Panc1 (cell line): ENCODE measurements at regions not wholly inside any gene's neighbourhood (a gene's known extent, or its start where the extent isn't known, plus 50 kb on each side); places are given as distances from the start of the nearest gene placed in this dataset.

ENCODE experiments used
- ATAC-seq: fragments of 200-7000 bp; cut with Tn5 transposase; 2 replicates; pipeline ENCODE4 v1.9.1; 2020; ENCODE audit warnings: mild to moderate bottlenecking, moderate library complexity
- BruUV-seq: library from RNA; stranded (reverse); fragments of 400-500 nt; replicated peaks from 2 replicates; lab custom pipeline; 2021; lab: Mats Ljungman, UMichigan
- CTCF ChIA-PET: fragments of 300-600 bp; sonication (Branson Sonifier 250); formaldehyde crosslinking; loops from one replicate; lab custom pipeline; 2022; ENCODE audit warnings: antibody characterized with exemption; lab: Charles Lee
- POLR2A ChIA-PET: fragments of 300-600 bp; sonication (Branson Sonifier 250); formaldehyde crosslinking; loops from one replicate; lab custom pipeline; 2022; ENCODE audit warnings: antibody characterized with exemption; lab: Charles Lee
- DNase-seq: peaks from one replicate; pipeline ENCODE4 v3.0.0-alpha.2; 2010; ENCODE audit warnings: low read depth, low spot score
- H3K27ac ChIP-seq: 2 replicates; pipeline ENCODE4 v1.5.1; 2011; ENCODE audit warnings: mild to moderate bottlenecking, low read length, inconsistent platforms
- H3K27me3 ChIP-seq: fragments of 200-500 bp; sonication (Bioruptor generic); 2 replicates; pipeline ENCODE4 v1.6.0; 2014; ENCODE audit warnings: low read length, inconsistent platforms; ENCODE audit not compliant: control insufficient read depth, insufficient read depth
- H3K36me3 ChIP-seq: fragments of 200-500 bp; sonication (Bioruptor generic); 2 replicates; pipeline ENCODE4 v1.5.1; 2014; ENCODE audit warnings: inconsistent platforms, mild to moderate bottlenecking, low read length, moderate library complexity; ENCODE audit not compliant: control insufficient read depth, insufficient read depth
- H3K4me1 ChIP-seq: 2 replicates; pipeline ENCODE4 v1.5.1; 2011; ENCODE audit warnings: inconsistent platforms, mild to moderate bottlenecking, low read length, moderate library complexity; ENCODE audit not compliant: control insufficient read depth, insufficient read depth
- H3K4me3 ChIP-seq, 2 experiments: 2 replicates each; pipeline ENCODE4 v1.5.1; 2011 to 2012; ENCODE audit warnings: low read depth in 2 of 2, low read length in 2 of 2, mild to moderate bottlenecking in 2 of 2, inconsistent platforms in 1 of 2, moderate library complexity in 1 of 2
- H3K9me3 ChIP-seq: fragments of 200-500 bp; sonication (Bioruptor generic); 2 replicates; pipeline ENCODE4 v1.5.1; 2014; ENCODE audit warnings: low read depth, mild to moderate bottlenecking, inconsistent platforms, low read length, moderate library complexity; ENCODE audit not compliant: control insufficient read depth, insufficient read depth
- POLR2AphosphoS5 ChIP-seq: IDR thresholded peaks from 2 replicates; pipeline ENCODE4 v1.6.1; 2012; ENCODE audit warnings: mild to moderate bottlenecking, low read depth, low read length, moderate library complexity
- SIN3A ChIP-seq: IDR thresholded peaks from 2 replicates; pipeline ENCODE4 v1.6.1; 2012; ENCODE audit warnings: low read depth, mild to moderate bottlenecking, low read length, moderate library complexity, borderline replicate concordance; ENCODE audit not compliant: insufficient read depth
- TCF7L2 ChIP-seq: IDR thresholded peaks from 2 replicates; pipeline ENCODE4 v1.6.1; 2011; ENCODE audit warnings: mild to moderate bottlenecking, low read depth, low read length, inconsistent platforms
- in situ Hi-C: cut with HindIII; loops from 2 replicates; pipeline ENCODE4 v1.10.0; 2016; ENCODE audit warnings: low sequenced_read_pairs, low pct_unique_long_range_greater_than_20kb
- intact Hi-C: fragments of 100-400 bp; cut with micrococcal nuclease; formaldehyde crosslinking; loops from one replicate; pipeline ENCODE4 v1.10.0; 2022; ENCODE audit not compliant: unreplicated experiment
- TF ChIP-seq, protein P1 (sequence below), 2 experiments: IDR thresholded peaks; 2 replicates each; pipeline ENCODE4 v1.6.1; 2011 to 2012; ENCODE audit warnings: low read depth in 2 of 2, control low read depth in 1 of 2, low read length in 1 of 2, mild to moderate bottlenecking in 1 of 2, moderate library complexity in 1 of 2; ENCODE audit not compliant: insufficient read depth in 1 of 2
- TF ChIP-seq, protein P2 (sequence below): fragments of 450-650 bp; IDR thresholded peaks from 2 replicates; pipeline ENCODE4 v1.5.1; 2017; ENCODE audit warnings: mild to moderate bottlenecking

DNA sequence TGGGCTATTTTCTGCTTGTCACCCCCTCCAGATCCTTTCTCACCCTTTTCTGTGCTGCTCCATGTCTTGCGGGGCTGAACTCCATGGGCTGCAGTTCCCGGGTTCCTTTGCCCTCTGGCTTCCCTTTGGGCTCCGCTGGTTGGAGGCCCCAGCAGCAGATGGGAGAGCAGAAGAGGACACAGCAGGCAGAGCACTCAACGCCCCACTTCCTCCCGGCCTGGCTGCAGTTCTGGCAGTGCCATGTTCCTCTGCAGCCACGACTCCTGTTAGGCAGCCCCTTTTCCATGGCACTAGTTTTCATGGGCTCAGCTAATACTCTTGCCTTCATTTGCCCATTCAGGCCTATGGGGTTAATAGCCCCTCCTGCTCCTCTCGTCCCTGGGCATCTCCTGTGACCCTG, 127.1 kb downstream of the TENT5C start:
- no peaks in the 10 kb centered on the region for H3K9me3 ChIP-seq
- CTCF ChIA-PET: no interaction called here
- in situ Hi-C loops: no loop called here
- POLR2A ChIA-PET: no interaction called here
- no peaks in the 10 kb centered on the region for H3K36me3 ChIP-seq
- H3K4me1 ChIP-seq: no peaks in the 10 kb centered on the region
- DNase-seq: no peak
- ATAC-seq: no peak
- no peak overlapping the region for H3K4me3 ChIP-seq
- BruUV-seq: no TSS peak
- no peaks in the 10 kb centered on the region for H3K27me3 ChIP-seq
- TF ChIP-seq, protein P1, sequence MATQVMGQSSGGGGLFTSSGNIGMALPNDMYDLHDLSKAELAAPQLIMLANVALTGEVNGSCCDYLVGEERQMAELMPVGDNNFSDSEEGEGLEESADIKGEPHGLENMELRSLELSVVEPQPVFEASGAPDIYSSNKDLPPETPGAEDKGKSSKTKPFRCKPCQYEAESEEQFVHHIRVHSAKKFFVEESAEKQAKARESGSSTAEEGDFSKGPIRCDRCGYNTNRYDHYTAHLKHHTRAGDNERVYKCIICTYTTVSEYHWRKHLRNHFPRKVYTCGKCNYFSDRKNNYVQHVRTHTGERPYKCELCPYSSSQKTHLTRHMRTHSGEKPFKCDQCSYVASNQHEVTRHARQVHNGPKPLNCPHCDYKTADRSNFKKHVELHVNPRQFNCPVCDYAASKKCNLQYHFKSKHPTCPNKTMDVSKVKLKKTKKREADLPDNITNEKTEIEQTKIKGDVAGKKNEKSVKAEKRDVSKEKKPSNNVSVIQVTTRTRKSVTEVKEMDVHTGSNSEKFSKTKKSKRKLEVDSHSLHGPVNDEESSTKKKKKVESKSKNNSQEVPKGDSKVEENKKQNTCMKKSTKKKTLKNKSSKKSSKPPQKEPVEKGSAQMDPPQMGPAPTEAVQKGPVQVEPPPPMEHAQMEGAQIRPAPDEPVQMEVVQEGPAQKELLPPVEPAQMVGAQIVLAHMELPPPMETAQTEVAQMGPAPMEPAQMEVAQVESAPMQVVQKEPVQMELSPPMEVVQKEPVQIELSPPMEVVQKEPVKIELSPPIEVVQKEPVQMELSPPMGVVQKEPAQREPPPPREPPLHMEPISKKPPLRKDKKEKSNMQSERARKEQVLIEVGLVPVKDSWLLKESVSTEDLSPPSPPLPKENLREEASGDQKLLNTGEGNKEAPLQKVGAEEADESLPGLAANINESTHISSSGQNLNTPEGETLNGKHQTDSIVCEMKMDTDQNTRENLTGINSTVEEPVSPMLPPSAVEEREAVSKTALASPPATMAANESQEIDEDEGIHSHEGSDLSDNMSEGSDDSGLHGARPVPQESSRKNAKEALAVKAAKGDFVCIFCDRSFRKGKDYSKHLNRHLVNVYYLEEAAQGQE (IDR thresholded peaks at IDR 0.05; ENCODE audit: insufficient read depth in 1 of 2, low read depth in 2 of 2, low read length in 1 of 2): no peak
- TF ChIP-seq TCF7L2: no peak
- no peak for TF ChIP-seq POLR2AphosphoS5
- no peak for TF ChIP-seq SIN3A
- TF ChIP-seq, protein P2, sequence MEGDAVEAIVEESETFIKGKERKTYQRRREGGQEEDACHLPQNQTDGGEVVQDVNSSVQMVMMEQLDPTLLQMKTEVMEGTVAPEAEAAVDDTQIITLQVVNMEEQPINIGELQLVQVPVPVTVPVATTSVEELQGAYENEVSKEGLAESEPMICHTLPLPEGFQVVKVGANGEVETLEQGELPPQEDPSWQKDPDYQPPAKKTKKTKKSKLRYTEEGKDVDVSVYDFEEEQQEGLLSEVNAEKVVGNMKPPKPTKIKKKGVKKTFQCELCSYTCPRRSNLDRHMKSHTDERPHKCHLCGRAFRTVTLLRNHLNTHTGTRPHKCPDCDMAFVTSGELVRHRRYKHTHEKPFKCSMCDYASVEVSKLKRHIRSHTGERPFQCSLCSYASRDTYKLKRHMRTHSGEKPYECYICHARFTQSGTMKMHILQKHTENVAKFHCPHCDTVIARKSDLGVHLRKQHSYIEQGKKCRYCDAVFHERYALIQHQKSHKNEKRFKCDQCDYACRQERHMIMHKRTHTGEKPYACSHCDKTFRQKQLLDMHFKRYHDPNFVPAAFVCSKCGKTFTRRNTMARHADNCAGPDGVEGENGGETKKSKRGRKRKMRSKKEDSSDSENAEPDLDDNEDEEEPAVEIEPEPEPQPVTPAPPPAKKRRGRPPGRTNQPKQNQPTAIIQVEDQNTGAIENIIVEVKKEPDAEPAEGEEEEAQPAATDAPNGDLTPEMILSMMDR: no peak
- H3K27ac ChIP-seq: no peak overlapping the region
- intact Hi-C loops: no loop called here

DNA sequence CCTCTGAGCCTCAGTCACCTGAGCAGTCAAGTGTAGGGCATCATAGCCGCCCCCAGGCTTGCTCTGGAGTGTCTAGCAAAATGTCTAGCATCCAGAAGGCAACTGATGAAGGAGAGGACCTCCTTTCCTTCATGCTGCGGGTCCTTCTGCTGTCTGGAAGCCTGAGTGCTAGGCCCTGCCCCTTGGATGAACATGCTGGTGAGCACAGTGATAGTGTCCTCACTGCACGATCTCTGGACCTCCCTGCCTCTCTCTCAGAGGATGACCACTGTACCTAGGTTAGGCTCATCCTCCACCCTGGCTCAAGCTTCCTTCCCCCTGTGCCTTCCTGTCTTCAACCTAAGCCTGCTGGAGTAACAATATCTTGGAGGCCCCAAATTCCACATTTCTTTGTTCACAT, 128.6 kb downstream of the TENT5C start:
- CTCF ChIA-PET: no interaction called here
- Histone ChIP-seq H3K9me3 (no peaks in the 10 kb centered on the region), H3K27ac (no peak overlapping the region), H3K4me1 (no peaks in the 10 kb centered on the region), H3K4me3 (no peak overlapping the region), H3K36me3 (no peaks in the 10 kb centered on the region), H3K27me3 (no peaks in the 10 kb centered on the region)
- no peak for DNase-seq
- POLR2A ChIA-PET: no interaction called here
- in situ Hi-C loops (no loop called here), intact Hi-C loops (no loop called here)
- no peak for ATAC-seq
- no TSS peak for BruUV-seq
- TF ChIP-seq POLR2AphosphoS5: no peak
- TF ChIP-seq TCF7L2: no peak
- no peak for TF ChIP-seq SIN3A
- TF ChIP-seq, protein P2: no peak
- TF ChIP-seq, protein P1 (IDR thresholded peaks at IDR 0.05; ENCODE audit: insufficient read depth in 1 of 2, low read depth in 2 of 2, low read length in 1 of 2): no peak
